GM12892 (cell line): ENCODE measurements at regions not wholly inside any gene's neighbourhood (a gene's known extent, or its start where the extent isn't known, plus 50 kb on each side); places are given as distances from the start of the nearest gene placed in this dataset.

Experiments used
- POLR2A ChIP-seq: IDR thresholded peaks from 2 replicates; pipeline ENCODE4 v1.6.1; 2011; ENCODE audit warnings: low read depth, low read length, control low read depth
- POLR2AphosphoS5 ChIP-seq: IDR thresholded peaks from 2 replicates; pipeline ENCODE4 v1.6.1; 2011; ENCODE audit warnings: low read depth, low read length, control low read depth
- TAF1 ChIP-seq: IDR thresholded peaks from 2 replicates; pipeline ENCODE4 v1.6.1; 2011; ENCODE audit warnings: low read depth, mild to moderate bottlenecking, control low read depth, low read length, borderline replicate concordance

DNA sequence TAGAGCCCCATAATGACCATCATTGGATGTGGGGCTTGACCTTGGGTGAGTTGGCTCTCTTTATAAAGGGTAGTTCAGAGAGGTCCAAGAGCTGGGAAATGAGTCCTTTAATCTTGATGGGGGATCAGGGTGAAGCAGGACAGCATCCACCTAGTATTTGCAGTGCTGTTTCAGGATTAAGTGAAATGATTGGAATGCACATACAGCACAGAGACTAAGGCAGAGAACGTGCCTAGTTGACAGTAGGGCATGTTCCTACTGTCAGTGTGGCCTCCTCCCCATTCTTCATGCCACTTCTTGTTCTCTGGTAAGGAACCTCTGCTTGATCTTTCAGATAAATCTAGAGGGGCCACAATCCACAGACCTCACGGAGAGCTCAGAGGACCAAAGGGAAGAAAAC lies 78.9 kb downstream of the TRIM43 start:
- TF ChIP-seq POLR2AphosphoS5 (no peak), POLR2A (no peak), TAF1 (no peak)
